Stimulated activated CD8-positive, alpha-beta memory T cell treated with anti-CD3 and anti-CD28 coated beads, Interleukin-4, amount 100 ng/mL, for 4 hours (primary cell): ENCODE measurements at regions not wholly inside any gene's neighbourhood (a gene's known extent, or its start where the extent isn't known, plus 50 kb on each side); places are given as distances from the start of the nearest gene placed in this dataset.

Experiments used
- DNase-seq, 2 donors: peaks; one replicate each; pipeline ENCODE4 v3.0.0-alpha.2; 2020; ENCODE audit warnings: low read depth in 2 of 2, low spot score in 1 of 2

- no peak for DNase-seq
Measured at GRCh38 chr4:184529283-184529682, 54.9 kb upstream of the IRF2 start.

DNA sequence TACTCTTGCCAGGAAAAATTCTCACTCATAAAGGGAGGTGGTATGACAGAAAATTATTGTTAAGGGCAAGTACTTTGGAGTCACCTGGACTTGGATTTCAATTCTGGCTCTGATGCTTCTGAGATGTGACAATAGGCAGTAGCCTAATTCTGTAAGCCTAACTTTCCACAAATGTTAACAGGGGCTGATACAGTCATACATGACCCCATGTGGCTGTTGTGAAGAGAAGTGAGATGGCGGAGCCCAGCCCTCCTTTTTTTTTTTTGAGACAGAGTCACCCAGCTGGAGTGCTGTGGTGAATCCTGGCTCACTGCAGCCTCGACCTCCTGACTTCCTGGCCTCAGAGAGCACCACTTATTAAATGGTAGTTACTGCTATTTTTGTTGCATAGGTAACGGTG, 54.4 kb upstream of the IRF2 start:
- no peak for DNase-seq

- DNase-seq, result no peak
Measured at GRCh38 chr4:184528051-184528450, 53.7 kb upstream of the IRF2 start.

DNA sequence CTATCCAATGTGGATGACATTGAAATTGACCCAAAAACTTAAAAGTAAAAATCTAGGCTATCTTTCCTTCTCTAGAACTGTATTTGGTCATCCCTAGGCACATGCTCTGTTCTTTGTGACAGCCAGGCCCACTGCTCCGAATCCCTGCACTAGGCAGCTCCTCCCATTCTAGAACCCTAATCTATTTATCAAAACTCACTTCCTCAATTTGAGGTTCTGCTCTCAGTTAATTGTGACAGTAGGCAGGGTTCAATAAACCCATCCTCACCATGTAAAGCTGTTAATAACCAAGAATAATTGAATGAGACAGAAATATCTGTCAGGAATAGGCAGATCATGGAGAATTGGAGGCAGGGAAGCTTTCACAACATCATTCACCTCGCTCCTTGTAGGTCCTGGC, 51.9 kb upstream of the IRF2 start:
- no peak for DNase-seq
